ENCODE measurements at regions not wholly inside any gene's neighbourhood (a gene's known extent, or its start where the extent isn't known, plus 50 kb on each side); places are given as distances from the start of the nearest gene placed in this dataset.
A peak's percentile ranks its signal among the peaks of the same experiment; 100 is the strongest.
"Not testable (repeated sequence)": the region's sequence is repeated elsewhere in the genome, so short reads cannot be mapped to it uniquely, and the experiment has no call there.

DNA sequence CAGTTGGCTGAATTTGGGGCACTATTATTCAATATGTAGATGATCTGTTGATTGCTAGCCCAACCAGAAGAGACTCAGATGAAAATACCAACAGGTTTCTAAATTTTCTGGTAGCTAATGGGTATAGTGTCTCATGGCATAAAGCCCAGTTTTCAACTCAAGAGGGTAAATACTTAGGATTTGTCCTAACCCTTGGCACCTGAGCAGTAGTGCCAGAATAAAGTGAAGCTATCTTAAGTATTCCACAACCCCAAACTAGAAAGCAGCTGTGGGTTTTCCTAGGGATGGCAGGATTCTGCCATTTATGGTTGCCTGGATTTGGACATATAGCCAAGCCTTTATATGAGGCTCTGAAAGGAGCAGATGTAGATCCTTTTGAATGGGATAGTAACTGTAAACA lies 119.0 kb downstream of the AGTR2 start:
- DNase-seq (ENCODE audit: low spot score) = no peak

DNA sequence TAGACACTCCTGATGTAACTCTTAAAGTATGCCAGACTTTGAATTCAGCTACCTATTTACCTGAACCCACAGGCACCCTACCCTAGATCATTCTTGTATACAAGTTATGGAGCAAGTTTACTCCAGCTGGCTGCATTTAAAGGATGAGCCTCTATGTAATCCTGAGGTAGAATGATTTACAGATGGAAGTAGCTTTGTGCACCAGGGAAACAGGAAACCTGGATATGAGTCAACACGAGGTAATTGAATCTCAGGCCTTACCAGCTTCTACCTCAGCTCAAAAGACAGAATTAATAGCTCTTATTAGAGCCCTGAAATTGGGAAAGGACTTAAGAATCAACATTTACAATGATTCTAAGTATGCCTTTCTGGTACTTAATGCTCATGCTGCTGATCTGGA lies 119.8 kb downstream of the AGTR2 start:
- no peak for DNase-seq (ENCODE audit: low spot score)

- no peak for DNase-seq (ENCODE audit: low spot score)
These were observed 121.6 kb downstream of the AGTR2 start for GRCh38 chrX:116292183-116292582.

- no peak for DNase-seq (ENCODE audit: low spot score)
These were observed 128.4 kb downstream of the AGTR2 start for GRCh38 chrX:116298956-116299355.

DNA sequence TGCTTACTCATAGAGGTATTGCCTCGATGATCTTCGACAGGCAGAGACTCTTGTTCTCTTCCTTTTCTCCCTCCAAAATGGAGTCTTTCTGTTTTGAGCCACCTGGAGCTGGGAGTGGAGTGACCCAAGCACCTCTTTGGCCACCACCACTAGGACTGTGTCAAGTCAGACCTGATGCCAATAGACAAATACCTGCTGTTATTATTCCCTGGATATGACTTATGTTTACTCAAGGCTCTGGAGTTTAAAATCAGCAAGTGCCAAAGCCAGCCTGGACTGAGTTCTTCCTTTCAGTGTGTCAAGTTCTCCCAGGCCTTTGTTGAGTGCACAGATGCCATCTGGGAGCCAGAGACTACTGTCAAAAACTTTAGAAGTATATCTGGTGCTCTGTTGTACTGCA lies 130.2 kb upstream of the SLC6A14 start:
- no peak for DNase-seq (ENCODE audit: low spot score)

- DNase-seq (ENCODE audit: low spot score) = peak; percentile 92
These were observed 119.0 kb upstream of the SLC6A14 start for GRCh38 chrX:116317409-116317808.

DNA sequence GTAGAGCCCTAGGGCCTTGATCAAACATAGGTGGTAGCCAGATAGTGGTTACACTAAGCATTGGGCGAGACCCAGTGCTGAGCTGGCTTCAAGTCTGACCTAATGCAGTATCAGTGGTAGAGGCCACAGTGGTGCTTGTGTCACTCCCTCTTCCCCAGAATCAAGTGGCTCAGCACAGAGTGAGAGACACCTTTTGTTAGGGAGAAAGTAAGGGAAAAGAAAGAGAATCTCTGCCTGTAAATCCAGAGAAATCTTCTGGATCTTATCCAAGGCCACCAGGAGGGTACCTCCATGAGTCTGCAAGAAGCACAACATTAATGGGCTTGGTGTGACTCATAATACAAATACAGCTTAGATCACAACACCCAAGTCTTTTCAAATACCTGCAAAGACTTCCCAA lies 117.7 kb upstream of the SLC6A14 start:
- peak; percentile 34 for DNase-seq (ENCODE audit: low spot score)

- DNase-seq (ENCODE audit: low spot score) = no peak
These were observed 114.7 kb upstream of the SLC6A14 start for GRCh38 chrX:116321711-116322110.

GRCh38 chrX:116332026-116332425 lies 104.4 kb upstream of the SLC6A14 start:
- not testable (repeated sequence) for DNase-seq (ENCODE audit: low spot score)

DNA sequence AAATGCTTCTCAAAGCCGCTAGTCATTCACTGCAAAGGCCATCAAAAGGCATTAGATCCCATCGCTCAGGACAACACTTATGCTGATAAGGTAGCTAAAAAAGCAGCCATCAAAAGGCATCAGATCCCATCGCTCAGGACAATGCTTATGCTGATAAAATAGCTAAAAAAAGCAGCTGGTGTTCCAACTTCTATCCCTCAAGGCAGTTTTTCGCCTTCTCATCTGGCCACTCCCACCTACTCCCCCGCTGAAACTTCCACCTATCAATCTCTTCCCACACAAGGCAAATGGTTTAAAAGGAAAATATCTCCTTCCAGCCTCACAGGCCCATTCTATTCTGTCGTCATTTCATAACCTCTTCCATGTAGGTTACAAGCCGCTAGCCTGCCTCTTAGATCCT lies 101.6 kb upstream of the SLC6A14 start:
- DNase-seq (ENCODE audit: low spot score) = not testable (repeated sequence)

- DNase-seq (ENCODE audit: low spot score) = no peak
These were observed 97.0 kb upstream of the SLC6A14 start for GRCh38 chrX:116339407-116339806.

- no peak for DNase-seq (ENCODE audit: low spot score)
These were observed 93.5 kb upstream of the SLC6A14 start for GRCh38 chrX:116342903-116343302.

- DNase-seq (ENCODE audit: low spot score) = no peak
These were observed 90.4 kb upstream of the SLC6A14 start for GRCh38 chrX:116345958-116346357.

DNA sequence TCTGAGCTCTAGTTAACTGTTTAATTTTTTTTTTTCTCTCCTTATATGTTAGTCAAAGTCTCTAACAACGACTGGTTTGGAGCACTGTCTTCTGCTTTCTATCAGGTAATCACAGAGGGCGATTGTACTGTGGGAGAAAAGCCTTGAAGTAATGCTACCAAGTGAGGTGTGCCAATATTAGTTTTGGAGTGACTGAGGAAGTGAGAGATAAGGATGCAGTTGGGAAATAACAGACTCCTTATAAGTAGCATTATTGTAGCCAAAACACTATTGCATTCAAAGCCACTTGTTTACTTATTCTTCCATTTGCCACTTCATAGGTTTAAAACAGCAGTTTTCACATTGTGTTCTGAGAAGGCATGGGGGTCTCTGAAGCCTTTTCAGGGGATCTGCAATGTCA lies 79.1 kb upstream of the SLC6A14 start:
- DNase-seq (ENCODE audit: low spot score) = no peak

DNA sequence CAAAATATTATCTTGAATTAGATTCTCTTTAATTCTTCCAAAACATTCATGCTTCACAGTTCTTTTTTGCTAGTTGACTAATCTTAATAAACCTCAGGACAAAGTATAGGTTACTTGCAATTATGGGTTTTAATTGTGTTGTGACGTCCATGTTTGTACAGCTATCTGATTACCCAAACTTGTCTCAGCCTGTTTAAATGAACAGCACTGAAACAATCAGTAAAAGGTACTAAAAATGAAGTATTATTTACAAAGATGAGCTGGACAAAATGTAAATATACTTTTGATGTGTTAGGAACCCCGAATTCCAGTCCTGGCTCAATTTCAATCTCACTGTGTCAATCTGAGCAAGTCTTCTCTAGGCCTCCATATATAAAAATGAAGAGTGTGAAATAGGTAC lies 57.4 kb upstream of the SLC6A14 start:
- DNase-seq (ENCODE audit: low spot score) = no peak

DNA sequence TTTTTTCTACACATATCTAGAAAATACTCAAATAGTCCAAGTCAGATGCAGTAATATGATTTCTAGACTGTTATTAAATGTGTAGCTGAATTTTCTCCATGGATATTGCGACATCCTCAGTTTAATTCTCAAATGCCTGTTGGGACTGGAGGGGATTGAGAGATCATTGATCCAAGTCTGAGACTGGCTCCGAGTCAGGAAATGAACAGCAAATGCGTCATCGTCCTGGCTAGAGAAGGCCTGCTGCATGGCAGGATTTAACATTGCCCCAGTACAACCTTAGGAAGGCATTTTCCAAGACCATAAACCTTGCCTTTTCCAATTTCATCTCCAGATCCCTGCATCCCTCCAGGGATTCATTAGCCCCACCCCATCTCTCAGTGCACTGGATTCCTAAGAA lies 56.6 kb upstream of the SLC6A14 start:
- DNase-seq (ENCODE audit: low spot score) = no peak

DNA sequence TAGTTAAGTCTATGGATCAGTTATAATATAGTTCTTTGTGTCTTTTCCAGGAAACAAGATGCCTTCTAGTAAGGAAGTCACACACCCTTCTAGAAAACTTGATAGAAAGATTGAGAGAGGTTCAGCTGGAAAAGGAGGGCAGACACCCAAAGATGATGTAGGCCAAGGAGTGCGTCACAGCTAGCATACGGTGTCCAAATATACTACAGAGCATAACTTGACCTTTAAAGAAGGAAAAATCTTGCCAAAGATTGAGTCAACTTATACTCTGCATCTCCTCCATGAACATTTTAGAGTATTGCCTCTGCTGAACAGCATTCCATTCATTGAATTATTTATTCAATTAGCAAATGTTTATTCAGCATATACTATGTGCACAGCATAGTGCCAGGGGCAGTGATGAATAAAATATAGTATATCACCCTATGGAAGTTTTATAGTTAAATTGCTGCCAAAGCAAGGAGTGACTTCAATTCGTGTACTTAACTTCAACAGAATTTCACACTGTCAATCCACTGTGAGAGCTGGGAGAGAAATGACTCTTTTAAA lies 51.9 kb upstream of the SLC6A14 start:
- no peak for DNase-seq (ENCODE audit: low spot score)

Data from H4 (cell line).